ENCODE measurements at regions not wholly inside any gene's neighbourhood (a gene's known extent, or its start where the extent isn't known, plus 50 kb on each side); places are given as distances from the start of the nearest gene placed in this dataset.

GRCh38 chr1:93013145-93014065, 52.1 kb upstream of the DIPK1A start:
- DNase-seq, result no peak

GRCh38 chr1:93014168-93014567, 52.9 kb upstream of the DIPK1A start:
- no peak for DNase-seq

GRCh38 chr1:93015590-93015989, 54.3 kb upstream of the DIPK1A start:
- no peak for DNase-seq

- DNase-seq, result no peak
These were observed 54.9 kb upstream of the DIPK1A start for GRCh38 chr1:93016171-93016570.

- peak; percentile 90 for DNase-seq
These were observed 57.4 kb upstream of the MTF2 start for GRCh38 chr1:93021539-93022134.

- no peak for DNase-seq
These were observed 56.5 kb upstream of the MTF2 start for GRCh38 chr1:93022580-93022979.

- no peak for DNase-seq
These were observed 55.8 kb upstream of the MTF2 start for GRCh38 chr1:93023281-93023680.

- DNase-seq, result no peak
These were observed 53.5 kb upstream of the MTF2 start for GRCh38 chr1:93025572-93025971.

- DNase-seq, result no peak
These were observed 50.5 kb upstream of the MTF2 start for GRCh38 chr1:93028542-93028941.
